OCI-LY3 (cell line): ENCODE measurements at regions not wholly inside any gene's neighbourhood (a gene's known extent, or its start where the extent isn't known, plus 50 kb on each side); places are given as distances from the start of the nearest gene placed in this dataset.

Experiments
- CTCF ChIP-seq: fragments of 200-600, 300-600 bp; sonication (generic); IDR thresholded peaks from 2 replicates; pipeline ENCODE4 v1.5.1; 2014; ENCODE audit warnings: antibody characterized with exemption, low read length, low read depth
- EZH2phosphoT487 ChIP-seq: fragments of 200-600 bp; shearing (Covaris generic); IDR thresholded peaks from 2 replicates; pipeline ENCODE4 v1.6.1; 2018; ENCODE audit warnings: antibody characterized with exemption, mixed run types, low read depth

- TF ChIP-seq CTCF (no peak), EZH2phosphoT487 (no peak)
Observed at GRCh38 chr16:9254863-9255262, 163.4 kb downstream of the HAPSTR1 start.
